HG03280 (cell line): ENCODE measurements at regions not wholly inside any gene's neighbourhood (a gene's known extent, or its start where the extent isn't known, plus 50 kb on each side); places are given as distances from the start of the nearest gene placed in this dataset.

Source experiments
- ATAC-seq: cut with Tn5 transposase; IDR thresholded peaks from one replicate; pipeline ENCODE4 v1.9.1; 2021; ENCODE audit warnings: mild to moderate bottlenecking, moderate library complexity; ENCODE audit not compliant: unreplicated experiment

DNA sequence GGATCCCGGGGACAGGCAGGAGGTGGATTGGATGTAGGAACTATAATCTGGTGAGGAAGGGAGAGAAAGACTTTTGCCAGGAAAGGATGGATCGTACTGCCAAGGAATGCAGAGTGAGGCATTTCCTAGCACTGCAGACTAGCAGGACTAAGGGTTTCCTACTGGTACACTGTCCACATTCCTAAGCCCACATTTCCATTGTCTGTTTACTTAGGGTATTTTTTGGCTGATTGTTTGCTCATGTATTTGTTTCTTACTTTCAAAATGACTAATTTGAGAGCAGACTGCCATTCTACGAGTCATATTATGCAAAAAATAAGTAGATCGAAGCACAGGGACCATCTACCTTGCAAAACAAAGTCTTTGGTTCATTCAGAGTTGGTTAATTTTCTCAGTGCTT is 1029.5 kb upstream of the NR2F2 start:
- ATAC-seq: no peak

- ATAC-seq: no peak
Observed at GRCh38 chr15:95302206-95302605, 1028.3 kb upstream of the NR2F2 start.

GRCh38 chr15:95302809-95303208 is 1027.7 kb upstream of the NR2F2 start:
- no peak for ATAC-seq

DNA sequence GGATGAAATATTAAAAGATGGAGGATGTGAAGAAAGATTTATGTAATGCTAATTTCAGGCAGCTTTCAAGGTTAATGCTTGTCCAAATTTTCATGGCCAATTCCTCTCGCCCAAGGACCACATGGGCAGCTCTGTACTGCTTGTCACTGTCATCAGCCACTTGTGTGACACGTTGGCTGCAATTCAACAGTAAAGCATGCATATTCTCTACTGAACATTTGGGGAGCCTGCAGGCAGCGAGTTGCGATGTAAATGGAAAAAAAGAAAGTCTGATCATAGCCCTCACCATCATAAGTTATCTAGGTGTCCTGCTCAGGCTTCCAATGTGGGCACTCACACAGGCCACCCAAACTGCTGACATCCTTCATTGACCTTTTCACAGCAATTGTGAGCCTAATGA is 1026.8 kb upstream of the NR2F2 start:
- no peak for ATAC-seq

DNA sequence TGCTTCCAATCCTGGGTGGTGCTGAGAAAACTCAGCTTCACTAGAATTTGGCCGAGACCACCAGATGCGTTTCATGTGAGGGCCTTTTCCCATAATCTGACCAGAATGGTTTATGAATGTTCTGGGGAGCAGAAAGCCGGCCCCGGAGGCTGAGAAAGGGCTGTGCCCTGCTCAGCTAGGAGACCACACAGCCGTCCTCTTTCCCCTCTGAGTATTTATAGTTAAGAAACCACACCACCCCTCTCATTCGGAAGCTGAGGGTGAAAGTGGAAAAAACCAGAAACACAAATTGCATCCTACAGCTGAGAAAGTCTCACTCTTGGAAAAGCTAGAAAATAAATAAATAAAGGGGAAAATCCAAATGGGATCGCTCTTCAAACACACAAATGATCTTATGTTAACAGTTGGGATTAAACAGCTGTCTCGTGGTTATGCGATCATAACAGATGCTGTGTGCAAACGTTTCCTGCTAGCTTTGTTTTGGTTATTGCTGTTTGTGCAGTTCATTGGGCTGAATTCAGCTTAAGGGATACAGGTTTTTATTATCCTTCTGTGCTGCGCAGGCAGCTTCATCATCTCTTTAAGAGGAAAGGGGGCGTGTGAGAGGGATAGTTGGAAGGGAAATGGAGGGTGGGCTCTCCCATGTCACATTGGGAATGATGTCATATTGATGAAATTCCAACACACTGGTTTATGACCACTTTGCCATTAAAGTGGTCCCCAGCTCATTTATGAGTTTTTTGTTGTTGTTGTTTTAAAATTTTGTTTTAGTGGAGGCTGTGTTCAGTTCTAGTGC is 1026.2 kb upstream of the NR2F2 start:
- no peak for ATAC-seq

GRCh38 chr15:95304947-95305400 is 1025.5 kb upstream of the NR2F2 start:
- no peak for ATAC-seq

DNA sequence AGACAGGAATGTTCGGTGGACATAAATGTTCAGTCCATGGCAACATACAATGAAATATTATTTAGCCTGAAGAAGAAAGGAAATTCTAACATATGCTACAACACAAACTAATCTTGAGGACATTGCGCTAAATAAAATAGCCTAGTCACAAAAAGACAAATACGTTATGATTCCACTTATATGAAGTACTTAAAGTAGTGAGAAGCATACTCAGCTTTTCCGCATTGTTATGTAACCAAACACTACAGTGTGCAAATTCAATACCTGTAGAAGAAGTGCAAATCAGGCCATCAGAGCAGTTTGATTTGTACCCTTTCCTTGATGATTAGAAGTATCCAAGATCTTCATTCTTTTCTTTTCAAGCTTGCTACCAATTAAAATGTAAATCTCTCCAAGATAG is 1023.4 kb upstream of the NR2F2 start:
- ATAC-seq: no peak

- ATAC-seq: no peak
Observed at GRCh38 chr15:95319242-95319641, 1011.3 kb upstream of the NR2F2 start.

DNA sequence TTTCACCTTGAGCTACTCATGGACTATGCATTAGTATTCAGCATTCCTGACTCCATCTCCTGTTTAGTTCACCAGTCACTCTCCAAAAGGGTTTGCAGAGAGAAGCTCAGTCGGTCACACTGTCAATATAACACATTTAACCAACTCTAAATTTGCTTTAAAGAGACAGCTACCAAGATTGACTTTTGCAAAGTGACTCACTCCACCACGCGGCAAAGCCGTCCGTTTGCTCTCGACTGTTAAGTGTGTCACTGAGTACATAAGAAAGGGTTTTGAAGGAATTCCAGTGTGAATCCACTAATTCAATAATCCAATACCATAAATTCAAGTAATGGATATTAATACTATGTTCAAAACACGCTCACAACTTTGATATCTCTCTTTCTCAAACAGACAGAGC is 1006.7 kb upstream of the NR2F2 start:
- ATAC-seq: no peak

GRCh38 chr15:95324656-95325055 is 1005.8 kb upstream of the NR2F2 start:
- no peak for ATAC-seq

GRCh38 chr15:95325763-95326404 is 1004.6 kb upstream of the NR2F2 start:
- ATAC-seq: no peak

GRCh38 chr15:95326431-95327182 is 1003.9 kb upstream of the NR2F2 start:
- no peak for ATAC-seq

GRCh38 chr15:95327183-95327525 is 1003.3 kb upstream of the NR2F2 start:
- ATAC-seq: no peak

DNA sequence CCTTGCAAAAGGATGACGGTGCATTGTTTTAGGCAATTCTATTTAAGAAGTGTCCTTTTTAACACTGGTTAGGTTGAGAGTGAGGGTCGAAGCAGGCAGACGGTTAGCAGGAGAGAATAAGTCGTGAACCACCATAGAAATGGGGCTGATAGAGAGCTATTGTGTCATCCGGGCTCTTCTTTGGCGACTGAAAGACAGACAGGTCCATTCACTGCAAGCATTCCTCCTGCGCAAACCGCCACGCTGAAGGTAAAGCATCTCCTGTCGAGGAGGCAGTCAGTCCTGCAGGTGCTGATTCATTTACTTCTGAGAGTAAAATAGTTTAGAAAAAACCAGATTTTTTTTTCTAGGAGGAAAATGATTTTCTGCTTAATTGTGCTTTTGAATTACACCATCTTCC is 1002.8 kb upstream of the NR2F2 start:
- ATAC-seq: no peak

GRCh38 chr15:95328559-95328958 is 1001.9 kb upstream of the NR2F2 start:
- no peak for ATAC-seq

DNA sequence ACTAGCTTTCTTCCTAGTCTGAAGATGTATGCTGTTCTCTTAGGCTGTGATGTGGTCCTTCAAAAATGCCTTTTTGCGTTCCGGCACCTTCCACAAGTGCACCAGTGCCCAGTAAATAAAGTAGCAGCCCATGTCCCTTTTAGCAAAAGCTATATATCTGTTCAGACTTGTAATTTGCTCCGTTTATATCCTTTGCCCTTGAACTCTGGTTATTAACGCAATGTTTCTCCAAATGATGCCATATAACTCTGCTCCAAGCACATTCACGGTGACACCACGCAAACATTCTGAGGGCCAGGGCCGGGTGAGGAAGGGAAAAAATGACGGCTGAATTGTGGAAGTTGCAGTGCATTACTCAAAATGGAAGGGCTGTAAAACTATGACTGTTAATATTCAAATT is 1001.1 kb upstream of the NR2F2 start:
- no peak for ATAC-seq

- no peak for ATAC-seq
Observed at GRCh38 chr15:95341686-95342085, 988.8 kb upstream of the NR2F2 start.

GRCh38 chr15:95345867-95346266 is 984.6 kb upstream of the NR2F2 start:
- ATAC-seq: no peak

DNA sequence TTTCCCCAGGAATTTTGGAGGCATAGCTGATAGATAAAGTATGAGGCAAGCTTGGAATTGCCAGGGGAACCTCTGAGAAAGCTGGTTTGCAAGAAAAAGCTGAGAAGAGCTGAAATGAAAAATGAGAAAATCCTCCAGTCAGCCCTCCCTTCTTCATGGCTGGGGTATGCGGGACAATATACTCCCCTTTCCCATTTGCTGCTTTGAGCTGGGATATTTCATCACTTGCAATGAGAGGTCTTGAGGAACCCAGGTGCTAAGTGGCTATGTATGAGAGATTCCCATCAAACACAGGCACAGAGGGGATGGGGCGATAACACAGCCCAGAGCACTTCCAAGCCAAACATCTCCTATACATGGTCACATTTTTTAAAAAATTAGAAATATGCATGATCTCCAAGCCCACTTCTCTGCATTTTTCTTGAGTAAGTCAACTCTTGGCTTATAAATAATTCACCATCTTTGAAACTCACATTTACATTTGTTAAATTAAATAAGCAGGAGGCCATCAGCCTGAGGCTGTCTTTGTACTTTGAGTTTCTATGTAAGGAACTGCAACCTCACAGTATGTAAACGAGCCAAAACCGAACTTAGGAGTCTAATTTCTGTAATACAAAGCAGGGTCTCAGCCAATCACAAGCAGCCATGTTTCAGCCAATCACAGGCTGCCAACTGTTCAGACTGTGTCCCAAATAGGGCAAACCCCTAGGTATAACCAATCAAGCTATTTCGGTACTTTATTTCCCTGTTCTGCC is 983.6 kb upstream of the NR2F2 start:
- ATAC-seq: no peak

GRCh38 chr15:95347837-95348236 is 982.7 kb upstream of the NR2F2 start:
- no peak for ATAC-seq

GRCh38 chr15:95350908-95351307 is 979.6 kb upstream of the NR2F2 start:
- ATAC-seq: no peak
